Fibroblast of gingiva (primary cell): ENCODE measurements at regions not wholly inside any gene's neighbourhood (a gene's known extent, or its start where the extent isn't known, plus 50 kb on each side); places are given as distances from the start of the nearest gene placed in this dataset.
"Not testable (repeated sequence)": the region's sequence is repeated elsewhere in the genome, so short reads cannot be mapped to it uniquely, and the experiment has no call there.

ENCODE experiments used
- DNase-seq: peaks from one replicate; pipeline ENCODE4 v3.0.0-alpha.2; 2011; ENCODE audit warnings: low read depth

DNA sequence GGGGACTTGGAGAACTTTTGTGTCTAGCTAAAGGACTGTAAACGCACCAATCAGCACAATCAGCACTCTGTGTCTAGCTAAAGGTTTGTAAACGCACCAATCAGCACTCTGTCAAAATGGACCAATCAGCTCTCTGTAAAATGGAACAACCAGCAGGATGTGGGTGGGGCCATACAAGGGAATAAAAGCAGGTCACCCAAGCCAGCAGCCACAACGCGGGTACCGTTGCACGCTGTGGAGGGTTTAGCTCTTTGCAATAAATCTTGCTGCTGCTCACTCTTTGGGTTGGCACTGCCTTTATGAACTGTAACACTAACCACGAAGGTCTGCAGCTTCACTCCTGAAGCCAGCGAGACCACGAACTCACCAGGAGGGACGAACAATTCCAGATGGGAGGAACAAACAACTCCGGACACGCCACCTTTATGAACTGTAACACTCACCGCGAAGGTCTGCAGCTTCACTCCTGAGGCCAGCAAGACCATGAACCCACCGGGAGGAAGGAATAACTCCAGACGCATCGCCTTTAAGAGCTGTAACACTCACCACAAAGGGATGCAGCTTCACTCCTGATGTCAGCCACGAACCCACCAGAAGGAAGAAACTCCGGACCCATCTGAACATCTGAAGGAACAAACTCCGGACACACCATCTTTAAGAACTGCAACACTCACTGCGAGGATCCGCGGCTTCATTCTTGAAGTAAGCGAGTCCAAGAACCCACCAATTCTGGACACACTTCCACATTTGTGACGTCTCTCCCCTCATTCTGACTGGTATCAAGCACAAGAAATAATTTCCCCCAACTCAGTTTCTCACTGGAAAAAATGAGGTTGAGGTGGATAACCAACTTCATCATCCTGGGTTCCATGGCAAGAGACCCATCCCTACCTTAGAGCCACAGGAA is 227.3 kb upstream of the AMIGO2 start:
- not testable (repeated sequence) for DNase-seq

DNA sequence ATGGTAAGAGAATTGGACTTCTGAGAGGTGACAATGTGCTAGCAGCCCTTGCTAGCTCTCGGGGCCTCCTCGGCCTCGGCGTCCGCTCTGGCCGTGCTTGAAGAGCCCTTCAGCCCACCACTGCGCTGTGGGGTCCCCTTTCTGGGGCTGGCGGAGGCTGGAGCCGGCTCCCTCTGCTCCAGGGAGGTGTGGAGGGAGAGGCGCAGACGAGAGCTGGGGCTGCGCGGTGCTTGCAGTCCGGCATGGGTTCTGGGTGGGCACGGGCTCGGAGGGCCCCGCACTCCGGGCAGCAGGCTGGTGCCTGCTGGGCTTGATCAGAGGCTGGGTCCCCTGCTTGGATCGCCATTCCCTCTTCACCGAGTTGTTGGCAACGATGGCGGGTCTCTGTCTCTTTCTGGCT is 226.4 kb upstream of the AMIGO2 start:
- no peak for DNase-seq

- DNase-seq, result no peak
Observed at GRCh38 chr12:47305464-47305863, 225.7 kb upstream of the AMIGO2 start.

DNA sequence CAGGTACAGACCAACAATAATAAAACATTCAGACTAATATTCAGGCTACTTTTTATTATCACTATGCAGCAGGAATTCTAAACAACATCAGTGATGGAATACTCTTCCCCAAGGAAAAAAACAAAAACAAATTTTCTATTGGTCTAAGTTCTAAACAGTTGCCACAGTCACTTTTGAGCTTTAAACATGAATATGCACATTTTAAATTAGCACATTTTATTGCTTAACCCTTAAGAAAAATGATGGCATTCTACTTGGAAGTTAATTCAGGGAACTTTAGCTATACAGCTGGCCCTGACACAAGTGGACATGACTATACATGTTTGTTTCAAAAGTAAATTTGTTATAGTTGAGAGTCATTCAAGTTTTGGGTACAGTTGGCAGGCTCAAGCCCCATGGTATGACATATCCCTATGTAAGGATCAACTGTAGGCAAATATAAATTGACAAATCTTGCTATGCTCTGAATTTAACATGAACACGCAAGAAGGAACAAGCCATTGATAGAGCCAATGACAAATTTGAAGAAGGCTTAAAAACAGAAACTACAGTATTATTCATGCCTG is 224.3 kb upstream of the AMIGO2 start:
- DNase-seq, result no peak

DNA sequence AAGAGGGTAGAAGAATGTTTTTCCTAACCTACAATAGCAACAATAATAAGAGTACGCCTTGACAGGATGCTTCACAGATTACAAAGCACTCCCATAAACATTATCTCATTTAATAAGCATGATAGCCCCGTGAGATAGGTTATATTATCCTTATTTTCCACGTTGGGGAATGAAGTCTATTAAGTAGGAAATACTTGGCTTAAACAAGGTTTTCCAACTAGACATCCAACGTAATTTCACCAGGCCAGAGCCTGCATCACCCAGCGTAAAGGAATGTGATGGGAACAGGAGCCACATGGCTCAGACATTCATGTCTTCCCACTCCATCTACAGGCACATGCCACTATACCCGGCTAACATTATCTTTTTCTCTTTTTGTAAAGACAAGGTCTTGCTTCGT is 223.4 kb upstream of the AMIGO2 start:
- DNase-seq, result no peak

DNA sequence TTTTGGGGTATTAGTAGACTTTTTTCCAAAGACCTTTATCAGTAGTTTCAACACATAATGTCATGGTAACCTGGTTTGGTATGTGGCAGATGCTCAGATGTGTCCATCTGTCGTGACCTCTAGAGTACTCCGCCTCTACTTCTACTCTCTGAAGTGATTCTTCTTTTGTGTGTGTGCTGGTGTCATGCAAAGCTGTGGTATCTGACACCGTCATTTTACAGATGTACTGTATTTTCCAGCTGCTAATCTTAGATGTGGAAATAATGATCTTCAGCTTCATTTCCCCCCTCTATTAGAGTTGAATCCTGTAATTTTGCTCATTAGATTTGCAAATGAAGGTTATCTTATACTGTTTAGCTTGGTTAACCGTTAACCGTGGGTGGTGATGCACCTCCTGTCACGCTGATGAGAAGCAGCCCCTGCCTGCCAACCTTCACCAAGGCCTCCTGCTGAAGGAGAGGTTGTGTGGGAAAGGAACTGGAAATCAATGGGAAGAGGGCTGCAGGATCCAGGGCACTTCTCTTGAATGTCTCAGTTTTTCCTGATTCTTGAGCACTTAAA is 222.4 kb upstream of the AMIGO2 start:
- DNase-seq, result no peak

DNA sequence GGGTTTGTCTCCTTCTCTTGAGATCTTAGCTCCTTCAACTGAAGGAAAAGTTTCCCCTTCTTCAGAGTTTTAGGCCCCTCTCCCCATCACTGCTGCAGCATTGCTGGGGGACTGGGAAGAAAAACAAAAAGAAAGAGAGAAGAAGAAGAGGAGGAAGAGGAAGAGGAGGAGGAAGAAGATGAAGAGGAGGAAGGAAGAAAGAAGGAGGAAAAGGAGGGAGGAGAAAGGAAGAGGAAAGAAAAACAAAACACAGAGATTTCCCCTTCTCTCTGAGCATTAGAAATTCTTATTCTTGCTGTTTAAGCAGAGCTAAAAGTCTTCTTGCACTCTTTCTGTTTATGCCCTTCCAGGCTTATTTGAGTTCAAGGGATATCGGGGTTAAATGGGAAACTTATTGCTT is 219.8 kb upstream of the AMIGO2 start:
- no peak for DNase-seq

DNA sequence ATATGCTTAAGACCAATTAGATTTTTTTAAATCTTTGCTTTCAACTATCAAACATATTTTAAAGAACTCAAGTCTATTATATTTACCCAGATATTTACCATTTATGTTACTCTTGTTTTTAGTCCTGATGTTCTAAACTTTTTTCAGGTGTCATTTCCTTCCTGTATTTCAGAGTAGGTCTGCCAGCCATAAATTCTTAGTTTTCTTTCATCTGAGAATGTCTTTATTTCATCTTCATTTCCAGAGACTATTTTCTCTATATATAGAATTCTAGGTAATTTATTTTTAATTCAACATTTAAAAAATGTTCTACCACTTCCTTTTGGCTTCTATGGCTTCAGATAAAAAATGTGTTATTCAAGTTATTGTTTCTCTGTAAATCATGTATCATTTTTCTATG is 218.2 kb upstream of the AMIGO2 start:
- no peak for DNase-seq

DNA sequence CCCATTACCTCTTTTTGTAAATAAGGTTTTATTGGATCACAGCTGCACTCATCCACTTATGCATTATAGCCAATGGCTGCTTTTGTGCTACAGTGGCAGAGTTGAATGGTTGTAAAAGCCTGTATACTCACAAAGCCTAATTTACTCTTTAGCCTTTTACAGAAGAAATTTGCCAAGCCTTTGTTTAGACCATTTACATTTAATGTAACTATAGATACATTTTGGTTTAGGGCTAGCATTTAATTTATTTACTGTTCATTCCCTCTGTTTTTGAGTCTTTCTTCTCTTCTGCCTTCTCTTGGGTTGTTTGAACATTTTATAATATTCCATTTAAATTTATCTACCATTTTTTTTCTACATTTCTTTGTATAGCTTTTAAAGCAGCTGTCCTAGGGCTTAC is 217.1 kb upstream of the AMIGO2 start:
- no peak for DNase-seq

DNA sequence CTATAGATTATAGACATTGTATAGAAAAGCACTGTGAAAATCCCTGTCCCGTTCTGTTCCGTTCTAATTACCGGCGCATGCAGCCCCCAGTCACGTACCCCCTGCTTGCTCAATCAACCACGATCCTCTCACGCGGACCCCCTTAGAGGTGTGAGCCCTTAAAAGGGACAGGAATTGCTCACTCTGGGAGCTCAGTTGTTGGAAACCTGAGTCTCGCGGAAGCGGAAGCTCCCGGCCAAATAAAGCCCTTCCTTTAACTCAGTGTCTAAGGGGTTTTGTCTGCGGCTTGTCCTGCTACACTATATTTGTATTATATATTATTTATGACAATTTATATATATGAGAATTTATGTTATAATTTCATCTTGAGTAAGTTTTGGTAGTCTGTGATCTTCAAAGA is 213.6 kb upstream of the AMIGO2 start:
- DNase-seq, result no peak

GRCh38 chr12:47286676-47287075 is 206.9 kb upstream of the AMIGO2 start:
- DNase-seq, result no peak
